Smooth muscle cell (in vitro differentiated cells): ENCODE measurements at regions not wholly inside any gene's neighbourhood (a gene's known extent, or its start where the extent isn't known, plus 50 kb on each side); places are given as distances from the start of the nearest gene placed in this dataset.

Experiments used
- DNase-seq: peaks from one replicate; lab custom pipeline; 2025; ENCODE audit not compliant: unreplicated experiment; lab: John Stamatoyannopoulos, UW
- H2AFZ ChIP-seq: fragments of 200-600 bp; sonication (generic); 2 replicates; pipeline ENCODE4 v1.6.0; 2016; ENCODE audit warnings: antibody characterized with exemption, low read depth, mild to moderate bottlenecking
- H3F3A ChIP-seq: fragments of 200-600 bp; sonication (generic); 2 replicates; pipeline ENCODE4 v1.6.0; 2017; ENCODE audit warnings: antibody characterized with exemption, low read depth
- H3K27ac ChIP-seq: fragments of 200-600 bp; sonication (generic); 2 replicates; pipeline ENCODE4 v1.5.1; 2016; ENCODE audit warnings: low read depth, mild to moderate bottlenecking
- H3K27me3 ChIP-seq: fragments of 200-600 bp; sonication (generic); 2 replicates; pipeline ENCODE4 v1.6.1; 2016; ENCODE audit warnings: low read depth, mild to moderate bottlenecking
- H3K36me3 ChIP-seq: fragments of 200-600 bp; sonication (generic); 2 replicates; pipeline ENCODE4 v1.5.1; 2016; ENCODE audit warnings: low read depth
- H3K4me1 ChIP-seq: fragments of 200-600 bp; sonication (generic); 2 replicates; pipeline ENCODE4 v1.5.1; 2016; ENCODE audit warnings: low read depth
- H3K4me2 ChIP-seq: fragments of 200-600 bp; sonication (generic); 2 replicates; pipeline ENCODE4 v1.6.0; 2016; ENCODE audit warnings: mild to moderate bottlenecking
- H3K4me3 ChIP-seq: fragments of 200-600 bp; sonication (generic); 2 replicates; pipeline ENCODE4 v1.5.1; 2016; ENCODE audit warnings: mild to moderate bottlenecking
- H3K79me2 ChIP-seq: fragments of 200-600 bp; sonication (generic); 2 replicates; pipeline ENCODE4 v1.6.0; 2016; ENCODE audit warnings: low read depth, mild to moderate bottlenecking
- H3K9ac ChIP-seq: fragments of 200-600 bp; sonication (generic); 2 replicates; pipeline ENCODE4 v1.6.0; 2016; ENCODE audit warnings: low read depth
- H3K9me3 ChIP-seq: fragments of 200-600 bp; sonication (generic); replicated peaks from 2 replicates; pipeline ENCODE4 v1.5.1; 2016; ENCODE audit warnings: low read depth
- H4K20me1 ChIP-seq: fragments of 200-600 bp; sonication (generic); 2 replicates; pipeline ENCODE4 v1.6.0; 2016; ENCODE audit warnings: low read depth
- WGBS: methylation state at CpG from one replicate; pipeline ENCODE4 v1.1.7; 2016; ENCODE audit warnings: low lambda C conversion rate; 5-methylcytosine and 5-hydroxymethylcytosine counted together
- TF ChIP-seq, protein P1 (sequence below): fragments of 200-600 bp; sonication (generic); IDR thresholded peaks from 2 replicates; pipeline ENCODE4 v1.5.1; 2017; ENCODE audit warnings: borderline replicate concordance, mild to moderate bottlenecking, antibody characterized with exemption; ENCODE audit not compliant: insufficient read depth, poor library complexity, severe bottlenecking

DNA sequence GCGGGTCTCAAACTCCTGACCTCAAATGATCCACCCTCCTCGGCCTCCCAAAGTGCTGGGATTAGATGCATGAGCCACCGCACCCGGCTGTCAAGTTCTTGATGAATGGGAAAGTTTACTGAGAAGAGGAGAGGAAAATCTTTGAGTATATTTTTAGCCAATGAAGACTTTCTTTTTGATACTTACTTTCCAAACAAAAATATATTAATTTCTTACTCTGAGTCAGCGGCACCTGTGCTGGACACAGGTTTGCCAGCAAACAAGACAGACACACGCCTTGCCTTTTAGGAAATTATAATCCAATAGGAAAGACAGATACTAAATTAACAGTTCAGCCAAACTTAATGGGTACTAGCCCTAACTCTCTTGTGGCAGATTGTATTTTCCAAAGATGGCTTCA is 166.6 kb downstream of the SHQ1 start:
- no peak for DNase-seq
- no peaks in the 10 kb centered on the region for H3K27me3 ChIP-seq
- no peak overlapping the region for H3K27ac ChIP-seq
- no peak overlapping the region for H3K4me2 ChIP-seq
- H3K36me3 ChIP-seq: no peaks in the 10 kb centered on the region
- no peak overlapping the region for H3K9ac ChIP-seq
- H4K20me1 ChIP-seq: no peaks in the 10 kb centered on the region
- H3K9me3 ChIP-seq: no peaks in the 10 kb centered on the region
- TF ChIP-seq, protein P1, sequence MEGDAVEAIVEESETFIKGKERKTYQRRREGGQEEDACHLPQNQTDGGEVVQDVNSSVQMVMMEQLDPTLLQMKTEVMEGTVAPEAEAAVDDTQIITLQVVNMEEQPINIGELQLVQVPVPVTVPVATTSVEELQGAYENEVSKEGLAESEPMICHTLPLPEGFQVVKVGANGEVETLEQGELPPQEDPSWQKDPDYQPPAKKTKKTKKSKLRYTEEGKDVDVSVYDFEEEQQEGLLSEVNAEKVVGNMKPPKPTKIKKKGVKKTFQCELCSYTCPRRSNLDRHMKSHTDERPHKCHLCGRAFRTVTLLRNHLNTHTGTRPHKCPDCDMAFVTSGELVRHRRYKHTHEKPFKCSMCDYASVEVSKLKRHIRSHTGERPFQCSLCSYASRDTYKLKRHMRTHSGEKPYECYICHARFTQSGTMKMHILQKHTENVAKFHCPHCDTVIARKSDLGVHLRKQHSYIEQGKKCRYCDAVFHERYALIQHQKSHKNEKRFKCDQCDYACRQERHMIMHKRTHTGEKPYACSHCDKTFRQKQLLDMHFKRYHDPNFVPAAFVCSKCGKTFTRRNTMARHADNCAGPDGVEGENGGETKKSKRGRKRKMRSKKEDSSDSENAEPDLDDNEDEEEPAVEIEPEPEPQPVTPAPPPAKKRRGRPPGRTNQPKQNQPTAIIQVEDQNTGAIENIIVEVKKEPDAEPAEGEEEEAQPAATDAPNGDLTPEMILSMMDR: no peak
- WGBS: 93% methylated on average over 6 of the region's 6 CpGs
- H3F3A ChIP-seq: peaks cover 11% of the 10 kb centered on the region
- H2AFZ ChIP-seq: no peak overlapping the region
- H3K4me3 ChIP-seq: no peak overlapping the region
- peaks cover 14% of the 10 kb centered on the region for H3K4me1 ChIP-seq
- no peaks in the 10 kb centered on the region for H3K79me2 ChIP-seq

DNA sequence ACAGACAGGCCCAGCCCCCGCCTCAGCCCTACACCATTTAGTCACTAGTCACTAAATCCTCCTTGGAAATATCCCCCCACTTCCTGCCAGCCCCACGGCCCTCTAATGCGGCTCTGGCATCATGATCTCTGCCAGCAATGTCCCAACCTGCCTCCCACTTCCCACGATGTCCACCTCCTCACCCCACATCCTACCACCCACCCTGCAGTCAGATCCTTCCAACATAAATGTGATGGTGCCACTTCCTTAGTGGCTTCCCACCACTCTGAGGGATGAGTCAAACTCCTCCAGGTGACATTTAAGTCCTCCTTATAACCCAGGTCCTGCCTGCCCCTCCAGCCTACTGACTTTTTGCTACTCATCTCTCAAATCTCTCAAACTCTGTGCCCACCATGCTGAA is 167.5 kb downstream of the SHQ1 start:
- no peaks in the 10 kb centered on the region for H3K27me3 ChIP-seq
- 68% methylated on average over 4 of the region's 4 CpGs for WGBS
- TF ChIP-seq, protein P1: no peak
- no peak overlapping the region for H3K4me3 ChIP-seq
- H3F3A ChIP-seq: peaks cover 11% of the 10 kb centered on the region
- no peak overlapping the region for H3K4me2 ChIP-seq
- H3K9ac ChIP-seq: no peak overlapping the region
- H3K36me3 ChIP-seq: no peaks in the 10 kb centered on the region
- H3K79me2 ChIP-seq: no peaks in the 10 kb centered on the region
- no peaks in the 10 kb centered on the region for H4K20me1 ChIP-seq
- H3K4me1 ChIP-seq: peaks cover 14% of the 10 kb centered on the region
- no peak for DNase-seq
- H2AFZ ChIP-seq: no peak overlapping the region
- H3K9me3 ChIP-seq: no peaks in the 10 kb centered on the region
- H3K27ac ChIP-seq: no peak overlapping the region

DNA sequence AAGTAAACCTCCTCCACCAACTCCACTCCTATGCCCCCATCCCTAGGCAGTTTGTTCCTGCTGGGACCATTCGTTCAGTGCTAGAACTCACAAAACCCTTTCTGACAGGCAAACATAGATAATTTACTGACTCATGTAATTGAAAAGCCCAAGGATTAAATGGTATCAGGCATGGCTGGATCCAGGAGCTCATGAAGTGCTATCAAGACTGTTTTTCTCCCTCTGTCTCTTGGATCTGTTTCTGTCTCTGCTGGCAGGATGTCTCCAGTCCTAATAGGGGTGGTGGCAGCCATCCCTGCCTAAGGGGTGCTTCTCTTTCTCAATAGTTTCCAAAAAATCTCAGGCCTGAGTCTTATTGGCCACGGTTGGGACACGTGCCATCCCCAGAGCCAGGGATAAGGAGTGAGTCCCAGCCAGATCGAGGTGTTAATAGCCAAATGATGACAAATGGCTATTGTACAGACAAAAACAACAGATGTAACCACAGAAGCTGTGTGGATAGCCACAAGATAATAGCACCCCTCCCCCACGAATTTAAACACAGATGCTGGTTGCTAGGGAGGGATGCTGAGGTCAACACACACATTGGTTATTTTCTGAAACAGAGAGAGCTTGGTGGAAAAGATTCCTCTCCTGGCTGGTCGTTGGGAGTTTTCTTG is 168.6 kb downstream of the SHQ1 start:
- no peak overlapping the region for H3K27ac ChIP-seq
- no peak for DNase-seq

More for the DNA sequence above, 168.6 kb downstream of the SHQ1 start:
- no peaks in the 10 kb centered on the region for H4K20me1 ChIP-seq
- no peaks in the 10 kb centered on the region for H3K79me2 ChIP-seq
- no peaks in the 10 kb centered on the region for H3K9me3 ChIP-seq
- H2AFZ ChIP-seq: no peak overlapping the region
- peaks cover 11% of the 10 kb centered on the region for H3F3A ChIP-seq
- no peak overlapping the region for H3K4me3 ChIP-seq
- WGBS: 37% methylated on average over 6 of the region's 6 CpGs
- H3K4me2 ChIP-seq: no peak overlapping the region
- TF ChIP-seq, protein P1: no peak
- peaks cover 14% of the 10 kb centered on the region for H3K4me1 ChIP-seq
- H3K9ac ChIP-seq: no peak overlapping the region
- no peaks in the 10 kb centered on the region for H3K36me3 ChIP-seq
- no peaks in the 10 kb centered on the region for H3K27me3 ChIP-seq
